ENCODE measurements at regions not wholly inside any gene's neighbourhood (a gene's known extent, or its start where the extent isn't known, plus 50 kb on each side); places are given as distances from the start of the nearest gene placed in this dataset.
"Not testable (repeated sequence)": the region's sequence is repeated elsewhere in the genome, so short reads cannot be mapped to it uniquely, and the experiment has no call there.

- DNase-seq, result no peak
Observed at GRCh38 chr5:164303646-164304215, 798.3 kb downstream of the MAT2B start.

- no peak for DNase-seq
Observed at GRCh38 chr5:164306662-164307061, 801.2 kb downstream of the MAT2B start.

- DNase-seq, result no peak
Observed at GRCh38 chr5:164312801-164313200, 807.4 kb downstream of the MAT2B start.

- DNase-seq, result no peak
Observed at GRCh38 chr5:164317676-164318075, 812.3 kb downstream of the MAT2B start.

GRCh38 chr5:164319161-164319560, 813.7 kb downstream of the MAT2B start:
- DNase-seq, result no peak

- DNase-seq, result no peak
Observed at GRCh38 chr5:164324239-164324638, 818.8 kb downstream of the MAT2B start.

GRCh38 chr5:164326219-164326618, 820.8 kb downstream of the MAT2B start:
- no peak for DNase-seq

- DNase-seq, result not testable (repeated sequence)
Observed at GRCh38 chr5:164327166-164327565, 821.7 kb downstream of the MAT2B start.

GRCh38 chr5:164332349-164333196, 827.2 kb downstream of the MAT2B start:
- no peak for DNase-seq

GRCh38 chr5:164335837-164336236, 830.4 kb downstream of the MAT2B start:
- DNase-seq, result no peak

GRCh38 chr5:164336276-164336675, 830.9 kb downstream of the MAT2B start:
- DNase-seq, result no peak

GRCh38 chr5:164336906-164337305, 831.5 kb downstream of the MAT2B start:
- no peak for DNase-seq

GRCh38 chr5:164341056-164341619, 835.7 kb downstream of the MAT2B start:
- DNase-seq, result no peak

GRCh38 chr5:164345173-164345849, 839.9 kb downstream of the MAT2B start:
- no peak for DNase-seq

GRCh38 chr5:164345853-164346252, 840.4 kb downstream of the MAT2B start:
- no peak for DNase-seq

GRCh38 chr5:164346785-164347630, 841.6 kb downstream of the MAT2B start:
- DNase-seq, result no peak

- no peak for DNase-seq
Observed at GRCh38 chr5:164350236-164350635, 844.8 kb downstream of the MAT2B start.

GRCh38 chr5:164351245-164351834, 845.9 kb downstream of the MAT2B start:
- DNase-seq, result no peak

- DNase-seq, result no peak
Observed at GRCh38 chr5:164352695-164353094, 847.3 kb downstream of the MAT2B start.

- DNase-seq, result no peak
Observed at GRCh38 chr5:164353155-164353554, 847.7 kb downstream of the MAT2B start.

GRCh38 chr5:164354139-164354751, 848.8 kb downstream of the MAT2B start:
- peak in 1 of 2 donors; percentile 41 for DNase-seq
